IPS-20b (cell line): ENCODE measurements at regions not wholly inside any gene's neighbourhood (a gene's known extent, or its start where the extent isn't known, plus 50 kb on each side); places are given as distances from the start of the nearest gene placed in this dataset.

Experiments
- H3K27ac ChIP-seq: one replicate; pipeline ENCODE4 v1.5.1; 2013; ENCODE audit warnings: low read length
- H3K27me3 ChIP-seq: 2 replicates; pipeline ENCODE4 v1.6.1; 2013; ENCODE audit warnings: mild to moderate bottlenecking, low read length, inconsistent platforms; ENCODE audit not compliant: insufficient read depth
- H3K36me3 ChIP-seq: 2 replicates; pipeline ENCODE4 v1.6.1; 2013; ENCODE audit warnings: low read depth, mild to moderate bottlenecking, inconsistent platforms, low read length, moderate library complexity; ENCODE audit not compliant: insufficient read depth
- H3K4me1 ChIP-seq: 2 replicates; pipeline ENCODE4 v1.6.1; 2013; ENCODE audit warnings: mild to moderate bottlenecking, control low read depth, inconsistent platforms, low read length, moderate library complexity; ENCODE audit not compliant: insufficient read depth
- H3K4me3 ChIP-seq: 2 replicates; pipeline ENCODE4 v1.5.1; 2013; ENCODE audit warnings: mild to moderate bottlenecking, low read length, inconsistent platforms
- H3K9ac ChIP-seq: 2 replicates; pipeline ENCODE4 v1.6.1; 2013; ENCODE audit warnings: low read depth, mild to moderate bottlenecking, inconsistent platforms, low read length, moderate library complexity
- H3K9me3 ChIP-seq: 2 replicates; pipeline ENCODE4 v1.6.1; 2013; ENCODE audit warnings: mild to moderate bottlenecking, low read depth, low read length, inconsistent platforms; ENCODE audit not compliant: insufficient read depth

DNA sequence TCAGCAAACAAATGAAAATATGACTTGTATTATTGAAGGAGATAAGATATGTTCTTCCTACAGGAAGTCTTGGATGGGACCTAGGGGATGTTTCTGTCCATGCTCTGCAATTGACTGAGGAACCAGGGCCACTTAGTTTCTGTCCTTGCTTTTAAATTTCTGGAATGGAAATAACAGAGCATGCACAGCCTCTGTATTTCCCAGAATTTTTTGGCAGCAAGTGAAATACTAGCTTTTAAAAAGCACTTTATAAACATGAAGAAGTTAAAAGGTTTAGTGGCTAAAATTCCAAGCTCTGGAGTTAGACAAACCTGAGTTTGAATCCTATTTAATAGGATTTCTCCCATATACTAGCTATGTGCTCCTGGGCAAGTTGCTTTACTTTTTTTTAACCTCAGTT lies 127.7 kb upstream of the FZD8 start:
- H3K4me1 ChIP-seq = peaks cover 9% of the 10 kb centered on the region
- no peak overlapping the region for H3K9ac ChIP-seq
- no peak overlapping the region for H3K4me3 ChIP-seq
- no peaks in the 10 kb centered on the region for H3K36me3 ChIP-seq
- H3K27ac ChIP-seq = no peak overlapping the region
- no peaks in the 10 kb centered on the region for H3K27me3 ChIP-seq
- no peaks in the 10 kb centered on the region for H3K9me3 ChIP-seq

DNA sequence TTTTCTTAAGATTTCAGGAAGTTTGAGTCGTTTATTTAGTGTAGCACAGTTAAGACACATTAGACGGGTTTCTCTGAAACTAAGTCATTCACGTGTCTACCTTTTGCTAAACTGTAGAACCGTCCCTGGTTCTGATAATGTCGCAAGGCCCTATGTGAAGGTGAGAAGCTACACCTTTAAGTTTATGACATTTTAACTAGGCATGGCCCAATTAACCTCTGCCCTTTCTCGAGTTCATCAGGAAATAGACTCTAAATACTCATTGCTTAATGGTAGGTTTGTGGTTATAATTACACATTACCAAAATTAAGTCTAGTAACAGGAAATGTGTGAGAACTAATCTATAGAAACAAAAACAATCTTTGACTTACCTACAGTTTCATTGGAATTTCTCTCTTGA lies 126.6 kb upstream of the FZD8 start:
- no peaks in the 10 kb centered on the region for H3K27me3 ChIP-seq
- no peaks in the 10 kb centered on the region for H3K36me3 ChIP-seq
- H3K9me3 ChIP-seq = no peaks in the 10 kb centered on the region
- no peak overlapping the region for H3K27ac ChIP-seq
- no peak overlapping the region for H3K9ac ChIP-seq
- H3K4me3 ChIP-seq = no peak overlapping the region
- peaks cover 9% of the 10 kb centered on the region for H3K4me1 ChIP-seq

DNA sequence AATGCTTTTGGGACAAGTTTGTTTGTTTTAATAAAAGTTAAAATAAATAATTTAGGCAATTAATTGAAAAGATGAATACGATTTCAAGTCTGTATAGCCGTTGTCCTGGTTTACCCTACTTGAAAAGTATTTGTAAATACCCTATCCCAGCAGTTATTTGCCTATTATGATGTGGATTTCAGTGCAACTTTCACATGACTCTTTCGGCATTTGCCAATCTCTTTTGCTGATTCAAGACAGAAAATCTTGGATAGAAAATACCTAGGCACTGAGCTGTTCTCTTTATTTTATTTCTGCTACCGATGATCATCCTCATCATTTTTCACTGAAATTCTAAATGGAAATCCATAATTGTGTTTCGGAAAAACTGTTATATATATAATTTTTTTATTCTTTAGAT lies 125.9 kb upstream of the FZD8 start:
- Histone ChIP-seq H3K36me3 (no peaks in the 10 kb centered on the region), H3K27ac (no peak overlapping the region), H3K9me3 (no peaks in the 10 kb centered on the region), H3K4me1 (peaks cover 9% of the 10 kb centered on the region), H3K9ac (no peak overlapping the region), H3K27me3 (no peaks in the 10 kb centered on the region), H3K4me3 (no peak overlapping the region)

DNA sequence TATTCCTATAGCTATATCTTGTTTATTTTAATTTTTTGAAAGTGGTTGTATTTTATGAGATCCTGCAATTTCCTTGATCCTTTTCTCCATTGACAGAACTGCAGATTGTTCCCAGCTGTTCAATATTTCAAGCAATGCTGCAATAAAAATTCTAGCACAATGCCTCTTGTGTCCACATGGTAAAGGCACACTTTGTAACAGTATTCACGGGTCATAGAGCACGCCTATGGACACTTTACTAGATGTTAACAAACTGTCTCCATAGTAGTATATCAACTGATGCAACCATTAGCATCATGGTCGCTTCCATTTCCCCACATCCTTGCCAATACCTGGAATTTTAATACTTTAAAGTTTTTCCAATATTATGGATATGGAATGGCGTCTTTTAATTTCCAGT lies 123.9 kb upstream of the FZD8 start:
- peaks cover 3% of the 10 kb centered on the region; the same call in 1 of the 2 replicates for H3K4me1 ChIP-seq

DNA sequence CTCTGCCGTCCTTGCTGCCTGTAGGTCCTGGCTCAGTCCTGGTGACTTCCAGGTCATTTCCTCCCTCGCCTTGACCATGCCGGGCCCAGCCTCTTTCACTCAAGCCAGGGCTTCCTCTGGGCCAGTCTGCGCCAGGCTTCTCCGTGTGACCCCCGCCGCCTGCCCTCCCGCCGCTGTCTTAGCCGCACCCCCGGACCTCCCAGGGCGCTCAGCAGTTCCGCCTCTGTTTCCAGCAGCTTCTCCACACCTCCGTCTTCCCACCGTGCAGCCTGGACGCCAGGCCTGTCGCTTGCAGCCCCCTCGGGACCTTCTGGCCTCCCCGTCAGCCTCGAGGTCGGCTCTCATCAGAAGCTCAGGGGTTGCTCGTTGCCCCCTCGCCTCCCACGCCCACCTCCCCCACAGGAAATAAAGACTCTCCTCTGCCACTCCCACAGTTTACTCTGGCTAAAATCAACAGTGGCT lies 123.0 kb upstream of the FZD8 start:
- H3K4me1 ChIP-seq = no peaks in the 10 kb centered on the region; the same call in 1 of the 2 replicates
- no peaks in the 10 kb centered on the region for H3K36me3 ChIP-seq
- H3K27me3 ChIP-seq = no peaks in the 10 kb centered on the region
- no peaks in the 10 kb centered on the region for H3K9me3 ChIP-seq
- H3K27ac ChIP-seq = no peak overlapping the region
- H3K9ac ChIP-seq = no peak overlapping the region
- no peak overlapping the region for H3K4me3 ChIP-seq

More for the DNA sequence above, 123.9 kb upstream of the FZD8 start:
- Histone ChIP-seq H3K9me3 (no peaks in the 10 kb centered on the region), H3K27ac (no peak overlapping the region), H3K36me3 (no peaks in the 10 kb centered on the region), H3K27me3 (no peaks in the 10 kb centered on the region), H3K4me3 (no peak overlapping the region), H3K9ac (no peak overlapping the region)

DNA sequence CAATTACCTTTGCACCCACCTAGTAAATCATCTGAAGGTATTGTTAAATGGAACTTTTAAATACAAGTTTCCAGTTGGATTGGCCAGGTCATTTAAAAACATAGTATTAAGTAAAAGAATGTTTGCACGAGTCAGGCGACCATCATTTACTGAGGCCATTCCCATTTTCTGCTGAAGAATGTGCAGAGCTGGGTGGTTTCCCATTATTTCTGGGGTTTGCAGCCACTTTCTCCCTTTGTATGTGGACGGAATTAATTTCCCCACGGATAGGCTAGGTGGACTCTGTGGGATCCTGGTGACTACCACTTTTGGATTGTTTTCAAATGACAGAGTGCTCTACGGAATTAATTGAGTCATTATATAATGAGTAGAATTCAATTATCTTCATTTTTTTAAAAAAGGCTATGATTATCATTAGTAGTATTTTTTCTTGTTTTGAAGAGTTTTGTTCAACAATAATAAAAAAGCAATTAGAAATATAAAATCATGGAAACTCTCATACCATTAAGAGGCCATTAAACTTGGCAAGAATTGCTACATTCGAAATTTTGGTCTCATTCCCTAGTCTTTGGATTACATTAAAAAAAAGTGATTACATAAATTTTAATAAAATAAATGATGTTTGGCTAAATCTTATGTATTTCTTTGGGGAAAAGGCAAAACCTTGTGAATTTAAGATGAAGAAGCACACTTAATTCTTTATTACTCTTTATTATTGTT lies 120.4 kb upstream of the FZD8 start:
- no peak overlapping the region for H3K27ac ChIP-seq
- H3K4me1 ChIP-seq = no peaks in the 10 kb centered on the region; the same call in 1 of the 2 replicates
- no peak overlapping the region for H3K4me3 ChIP-seq
- no peak overlapping the region for H3K9ac ChIP-seq
- H3K27me3 ChIP-seq = no peaks in the 10 kb centered on the region
- H3K36me3 ChIP-seq = no peaks in the 10 kb centered on the region
- H3K9me3 ChIP-seq = no peaks in the 10 kb centered on the region

DNA sequence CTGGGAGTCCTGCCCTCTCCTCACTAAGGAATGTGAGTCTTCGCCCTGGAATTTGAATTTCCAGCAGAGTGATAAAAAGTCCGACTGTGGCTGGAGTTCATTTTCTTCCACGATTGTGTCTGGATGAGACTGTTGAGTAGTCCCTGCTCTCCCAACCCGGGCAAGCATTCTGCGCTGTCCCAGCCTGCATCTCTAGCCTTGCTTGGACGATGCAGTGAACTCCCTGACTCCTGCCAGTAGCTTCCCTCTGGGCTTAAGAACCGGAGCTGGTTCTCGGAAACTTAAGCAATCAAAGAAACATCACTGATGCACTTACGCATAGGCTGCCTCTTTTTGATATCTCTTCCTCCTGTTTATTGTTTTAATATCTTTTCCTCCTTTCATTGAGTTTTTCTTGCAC lies 116.0 kb upstream of the FZD8 start:
- H3K4me3 ChIP-seq = no peak overlapping the region
- H3K27me3 ChIP-seq = no peaks in the 10 kb centered on the region
- no peaks in the 10 kb centered on the region for H3K4me1 ChIP-seq
- H3K36me3 ChIP-seq = no peaks in the 10 kb centered on the region
- no peaks in the 10 kb centered on the region for H3K9me3 ChIP-seq
- H3K27ac ChIP-seq = no peak overlapping the region
- H3K9ac ChIP-seq = no peak overlapping the region

DNA sequence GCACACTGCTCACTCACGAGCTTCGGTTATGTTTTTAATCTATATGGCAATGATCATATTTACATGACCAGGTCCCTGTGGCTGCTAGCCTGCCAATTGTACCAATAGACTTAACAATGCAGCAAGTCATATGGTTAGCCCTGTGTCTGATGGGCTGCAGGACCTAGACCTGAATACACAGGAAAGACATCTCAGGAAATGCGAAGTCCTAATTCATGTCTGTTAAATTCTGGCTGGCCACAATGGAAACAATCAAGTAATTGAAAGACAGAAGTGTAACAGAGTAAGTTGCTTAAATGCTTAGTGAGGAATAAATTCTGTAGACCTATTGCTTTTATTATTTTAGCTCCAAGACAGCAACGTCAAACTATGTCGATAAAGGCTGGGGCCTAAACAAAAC lies 112.4 kb upstream of the FZD8 start:
- no peak overlapping the region for H3K27ac ChIP-seq
- no peaks in the 10 kb centered on the region for H3K36me3 ChIP-seq
- no peak overlapping the region for H3K9ac ChIP-seq
- no peaks in the 10 kb centered on the region for H3K9me3 ChIP-seq
- no peaks in the 10 kb centered on the region for H3K27me3 ChIP-seq
- H3K4me1 ChIP-seq = no peaks in the 10 kb centered on the region
- no peak overlapping the region for H3K4me3 ChIP-seq

DNA sequence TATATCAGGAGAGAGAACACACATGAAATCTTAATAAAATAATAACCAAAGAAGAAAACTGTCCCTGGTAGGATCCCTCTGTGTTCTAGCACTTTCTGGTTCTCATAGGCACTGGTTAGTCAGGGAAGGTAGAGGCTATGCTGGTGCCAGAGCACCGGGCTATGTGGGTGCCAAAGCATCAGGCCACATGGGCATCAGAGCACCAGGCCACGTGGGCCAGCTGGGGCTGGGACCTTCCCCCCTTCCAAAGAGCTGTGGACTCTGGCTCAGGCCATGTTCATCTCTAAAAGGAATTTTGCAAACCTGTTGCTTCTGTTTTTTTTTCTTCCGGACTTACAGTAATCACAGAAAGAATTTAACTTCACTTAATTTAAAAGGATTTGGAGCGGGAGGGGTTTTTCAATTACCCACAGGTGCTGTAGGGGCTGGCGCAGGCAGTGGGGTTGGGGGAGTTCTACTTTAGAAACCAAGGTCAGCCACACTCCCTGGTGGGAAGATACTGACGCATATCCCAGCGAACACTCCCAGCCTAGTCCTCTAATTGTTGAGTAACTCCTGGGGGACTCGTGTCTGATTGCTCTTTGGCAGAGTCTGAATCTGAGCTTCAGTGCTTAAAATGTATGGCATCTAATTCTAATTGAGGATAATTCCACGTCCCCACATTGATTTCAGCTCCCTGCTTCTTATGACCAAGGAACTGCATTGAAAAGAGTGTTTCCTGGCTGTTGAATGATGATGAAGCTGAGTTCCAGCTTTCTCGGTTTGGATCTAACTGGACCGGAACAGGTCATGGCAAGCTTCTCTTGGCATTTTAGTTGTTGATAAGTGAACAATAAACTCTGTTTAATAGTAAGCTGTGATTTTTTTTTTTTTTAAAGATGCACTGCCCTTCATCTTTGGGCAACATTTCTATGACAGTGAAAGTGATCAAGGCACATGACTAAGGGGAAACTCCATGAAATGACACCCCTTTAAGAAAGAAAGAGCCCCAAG lies 110.7 kb upstream of the FZD8 start:
- no peak overlapping the region for H3K9ac ChIP-seq
- no peak overlapping the region for H3K27ac ChIP-seq
- H3K36me3 ChIP-seq = no peaks in the 10 kb centered on the region
- no peaks in the 10 kb centered on the region for H3K9me3 ChIP-seq
- no peaks in the 10 kb centered on the region for H3K4me1 ChIP-seq
- H3K27me3 ChIP-seq = no peaks in the 10 kb centered on the region
- H3K4me3 ChIP-seq = no peak overlapping the region

DNA sequence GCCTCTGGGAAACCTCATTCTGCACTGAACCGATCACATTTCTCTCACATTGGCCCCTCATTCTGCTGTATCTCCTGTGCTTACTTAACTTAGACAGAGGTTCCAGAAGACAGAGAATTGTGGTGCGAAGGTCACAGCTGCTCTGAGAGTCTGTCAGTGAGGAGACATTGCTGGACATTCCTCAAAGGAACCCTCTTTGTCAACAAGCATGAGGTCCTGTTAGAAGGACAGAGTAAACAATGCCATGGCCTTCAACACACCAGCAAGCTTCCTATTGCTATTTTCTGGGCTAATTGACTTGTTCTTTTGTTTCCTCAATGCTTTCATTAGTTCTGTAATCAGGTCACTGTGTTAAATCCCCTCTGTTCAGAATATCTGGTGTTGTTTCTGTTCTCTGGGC lies 109.3 kb upstream of the FZD8 start:
- no peak overlapping the region for H3K4me3 ChIP-seq
- H3K27me3 ChIP-seq = no peaks in the 10 kb centered on the region
- H3K4me1 ChIP-seq = no peaks in the 10 kb centered on the region
- no peaks in the 10 kb centered on the region for H3K9me3 ChIP-seq
- H3K27ac ChIP-seq = no peak overlapping the region
- no peak overlapping the region for H3K9ac ChIP-seq
- H3K36me3 ChIP-seq = no peaks in the 10 kb centered on the region

DNA sequence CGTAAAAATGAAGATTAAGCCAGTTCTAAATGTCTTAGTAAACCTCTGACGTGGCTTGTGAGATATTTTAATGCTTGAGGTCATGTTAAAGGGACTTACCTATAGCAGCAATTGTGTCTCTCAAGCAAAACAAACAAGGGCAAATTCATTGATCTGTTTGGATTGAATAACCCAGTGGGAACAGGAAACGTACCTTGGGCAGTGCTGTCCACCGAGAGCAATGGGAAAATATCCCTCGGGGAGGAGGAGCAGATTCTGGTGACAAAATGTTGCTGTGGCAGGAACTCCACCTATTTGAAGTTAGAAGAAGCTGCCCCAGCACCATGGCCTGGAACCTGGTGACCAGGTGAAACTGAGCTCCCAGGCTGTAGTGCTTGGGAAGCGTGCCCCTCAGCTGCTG lies 107.1 kb upstream of the FZD8 start:
- Histone ChIP-seq H3K4me3 (no peak overlapping the region), H3K27ac (no peak overlapping the region), H3K36me3 (no peaks in the 10 kb centered on the region), H3K9me3 (no peaks in the 10 kb centered on the region), H3K27me3 (no peaks in the 10 kb centered on the region), H3K4me1 (no peaks in the 10 kb centered on the region), H3K9ac (no peak overlapping the region)
